ENCODE measurements at regions not wholly inside any gene's neighbourhood (a gene's known extent, or its start where the extent isn't known, plus 50 kb on each side); places are given as distances from the start of the nearest gene placed in this dataset.

DNA sequence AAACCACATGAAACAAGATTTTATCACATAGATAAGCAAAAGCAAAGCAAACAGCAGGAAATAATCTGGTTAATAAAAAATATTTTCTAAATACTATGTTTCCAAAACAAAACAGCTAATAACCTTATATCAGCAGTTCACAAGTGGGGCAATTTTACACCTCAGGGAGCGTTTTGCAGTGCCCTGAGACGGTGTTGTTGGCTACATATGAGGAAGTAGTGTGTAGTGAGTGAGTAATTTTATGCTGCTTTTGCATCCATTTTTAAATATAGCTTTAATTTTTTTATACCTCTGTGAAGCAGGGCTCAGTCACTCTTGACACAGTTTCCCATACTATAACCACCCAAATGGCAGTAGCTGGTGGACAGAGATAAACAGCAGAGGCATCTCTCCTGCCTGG, 438.5 kb upstream of the B3GAT1 start:
- Histone ChIP-seq H3K9ac (ENCODE audit: low read length) (no peak overlapping the region), H3K27me3 (ENCODE audit: low read depth, low read length) (no peaks in the 10 kb centered on the region), H3K9me3 (ENCODE audit: insufficient read depth, low read length) (no peaks in the 10 kb centered on the region), H4K20me1 (ENCODE audit: insufficient read depth, low read length) (no peaks in the 10 kb centered on the region), H3K4me2 (ENCODE audit: low read length) (no peak overlapping the region), H3K4me1 (ENCODE audit: low read length) (no peaks in the 10 kb centered on the region), H3K4me3 (ENCODE audit: low read length) (no peak overlapping the region), H3K36me3 (replicated peaks; ENCODE audit: low read depth, low read length) (no peaks in the 10 kb centered on the region), H3K79me2 (ENCODE audit: low read length) (no peaks in the 10 kb centered on the region), H3K27ac (ENCODE audit: low read length) (no peak overlapping the region), H2AFZ (ENCODE audit: low read depth, low read length) (no peak overlapping the region)
- TF ChIP-seq EZH2phosphoT487 (IDR thresholded peaks at IDR 0.05; ENCODE audit: low read depth), result no peak

DNA sequence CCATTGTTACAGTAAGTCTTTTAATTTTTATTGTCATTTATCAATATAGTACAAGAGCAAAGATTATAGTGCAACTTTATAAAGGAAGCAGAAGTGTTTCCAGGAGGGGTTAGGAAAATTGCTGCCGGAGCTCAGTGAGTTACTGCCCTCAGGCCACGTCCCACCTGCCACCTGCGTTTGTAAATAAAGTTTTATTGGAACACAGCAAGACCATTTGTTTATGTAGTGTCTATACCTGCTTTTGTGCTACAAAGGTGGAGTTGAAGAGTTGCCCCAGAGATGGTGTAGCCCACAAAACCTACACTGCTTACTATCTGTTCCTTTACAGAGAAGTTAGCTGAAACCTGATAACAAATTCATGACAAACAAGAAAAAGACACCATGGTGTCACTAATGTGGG, 437.8 kb upstream of the B3GAT1 start:
- H3K4me2 ChIP-seq (ENCODE audit: low read length), result no peak overlapping the region
- H3K9ac ChIP-seq (ENCODE audit: low read length), result no peak overlapping the region
- no peak overlapping the region for H2AFZ ChIP-seq (ENCODE audit: low read depth, low read length)
- no peaks in the 10 kb centered on the region for H3K36me3 ChIP-seq (replicated peaks; ENCODE audit: low read depth, low read length)
- H3K9me3 ChIP-seq (ENCODE audit: insufficient read depth, low read length), result no peaks in the 10 kb centered on the region
- no peaks in the 10 kb centered on the region for H4K20me1 ChIP-seq (ENCODE audit: insufficient read depth, low read length)
- no peak overlapping the region for H3K4me3 ChIP-seq (ENCODE audit: low read length)
- TF ChIP-seq EZH2phosphoT487 (IDR thresholded peaks at IDR 0.05; ENCODE audit: low read depth) (no peak), CTCF (IDR thresholded peaks at IDR 0.05; ENCODE audit: low read depth, low read length) (no peak)
- H3K4me1 ChIP-seq (ENCODE audit: low read length), result no peaks in the 10 kb centered on the region
- H3K79me2 ChIP-seq (ENCODE audit: low read length), result no peaks in the 10 kb centered on the region
- no peak overlapping the region for H3K27ac ChIP-seq (ENCODE audit: low read length)
- H3K27me3 ChIP-seq (ENCODE audit: low read depth, low read length), result no peaks in the 10 kb centered on the region

DNA sequence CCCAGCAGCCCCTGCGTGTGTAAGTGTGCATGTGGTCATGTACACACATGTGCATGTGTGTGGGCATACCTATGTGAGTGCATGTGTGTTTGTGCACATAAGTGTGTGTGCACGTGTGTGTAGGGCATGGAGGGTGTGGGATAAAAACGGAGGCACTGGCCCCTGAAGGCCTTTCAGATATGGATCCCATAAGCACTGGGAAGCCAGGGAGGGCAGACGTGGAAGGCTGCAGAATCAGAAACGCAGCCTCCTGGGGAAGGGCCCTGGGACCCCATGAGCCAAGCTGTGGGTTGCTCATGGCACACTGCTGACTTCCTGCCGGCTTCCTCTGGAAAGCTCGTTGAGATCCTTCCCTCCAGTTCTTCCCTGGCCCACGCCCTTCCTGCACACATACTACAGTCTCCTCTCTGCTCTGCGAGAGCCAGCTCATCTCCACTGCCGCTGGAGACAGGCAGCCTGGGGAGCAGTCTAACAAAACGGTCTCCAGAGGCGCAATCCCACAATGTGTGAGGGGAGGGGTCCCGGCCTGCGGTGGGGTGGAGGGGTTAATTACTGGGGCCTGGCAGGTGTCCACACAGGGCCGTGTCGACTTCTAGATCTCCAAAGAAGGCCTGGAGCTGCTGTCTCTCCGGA, 435.2 kb upstream of the B3GAT1 start:
- H3K27ac ChIP-seq (ENCODE audit: low read length), result no peak overlapping the region
- TF ChIP-seq EZH2phosphoT487 (IDR thresholded peaks at IDR 0.05; ENCODE audit: low read depth) (no peak), CTCF (IDR thresholded peaks at IDR 0.05; ENCODE audit: low read depth, low read length) (no peak)
- no peak overlapping the region for H3K9ac ChIP-seq (ENCODE audit: low read length)
- no peak overlapping the region for H2AFZ ChIP-seq (ENCODE audit: low read depth, low read length)
- no peaks in the 10 kb centered on the region for H3K4me1 ChIP-seq (ENCODE audit: low read length)
- H3K4me2 ChIP-seq (ENCODE audit: low read length), result no peak overlapping the region
- no peaks in the 10 kb centered on the region for H3K79me2 ChIP-seq (ENCODE audit: low read length)
- H3K4me3 ChIP-seq (ENCODE audit: low read length), result no peak overlapping the region
- no peaks in the 10 kb centered on the region for H3K9me3 ChIP-seq (ENCODE audit: insufficient read depth, low read length)
- H3K36me3 ChIP-seq (replicated peaks; ENCODE audit: low read depth, low read length), result no peaks in the 10 kb centered on the region
- H4K20me1 ChIP-seq (ENCODE audit: insufficient read depth, low read length), result no peaks in the 10 kb centered on the region
- no peaks in the 10 kb centered on the region for H3K27me3 ChIP-seq (ENCODE audit: low read depth, low read length)

GRCh38 chr11:134846328-134847082, 434.5 kb upstream of the B3GAT1 start:
- Histone ChIP-seq H4K20me1 (ENCODE audit: insufficient read depth, low read length) (no peaks in the 10 kb centered on the region), H3K9ac (ENCODE audit: low read length) (no peak overlapping the region), H3K9me3 (ENCODE audit: insufficient read depth, low read length) (no peaks in the 10 kb centered on the region), H3K4me1 (ENCODE audit: low read length) (no peaks in the 10 kb centered on the region), H2AFZ (ENCODE audit: low read depth, low read length) (no peak overlapping the region), H3K4me2 (ENCODE audit: low read length) (no peak overlapping the region), H3K36me3 (replicated peaks; ENCODE audit: low read depth, low read length) (no peaks in the 10 kb centered on the region), H3K27me3 (ENCODE audit: low read depth, low read length) (no peaks in the 10 kb centered on the region), H3K79me2 (ENCODE audit: low read length) (no peaks in the 10 kb centered on the region), H3K27ac (ENCODE audit: low read length) (no peak overlapping the region), H3K4me3 (ENCODE audit: low read length) (no peak overlapping the region)
- TF ChIP-seq EZH2phosphoT487 (IDR thresholded peaks at IDR 0.05; ENCODE audit: low read depth), result no peak
- no peak for TF ChIP-seq CTCF (IDR thresholded peaks at IDR 0.05; ENCODE audit: low read depth, low read length)
